WI38 (cell line): ENCODE measurements at regions not wholly inside any gene's neighbourhood (a gene's known extent, or its start where the extent isn't known, plus 50 kb on each side); places are given as distances from the start of the nearest gene placed in this dataset.
"Not testable (repeated sequence)": the region's sequence is repeated elsewhere in the genome, so short reads cannot be mapped to it uniquely, and the experiment has no call there.

Experiments used
- H3K4me3 ChIP-seq: 2 replicates; pipeline ENCODE4 v1.5.1; 2011; ENCODE audit warnings: low read depth, mild to moderate bottlenecking, control low read depth, low read length
- CTCF ChIP-seq: IDR thresholded peaks from 2 replicates; pipeline ENCODE4 v1.5.1; 2012; ENCODE audit warnings: low read depth, mild to moderate bottlenecking, control low read depth, low read length

GRCh38 chr1:229003233-229004031 is 267.5 kb upstream of the RAB4A start:
- TF ChIP-seq CTCF: no peak
- H3K4me3 ChIP-seq: no peak overlapping the region

GRCh38 chr1:229004066-229004833 is 266.7 kb upstream of the RAB4A start:
- H3K4me3 ChIP-seq: no peak overlapping the region

GRCh38 chr1:229005097-229005496 is 265.8 kb upstream of the RAB4A start:
- H3K4me3 ChIP-seq: no peak overlapping the region
- TF ChIP-seq CTCF: no peak

More at GRCh38 chr1:229004066-229004833, 266.7 kb upstream of the RAB4A start:
- TF ChIP-seq CTCF: no peak

- no peak overlapping the region for H3K4me3 ChIP-seq
Observed at GRCh38 chr1:229005556-229005955, 265.4 kb upstream of the RAB4A start.

GRCh38 chr1:229006121-229006870 is 264.6 kb upstream of the RAB4A start:
- no peak overlapping the region for H3K4me3 ChIP-seq
- no peak for TF ChIP-seq CTCF

More at GRCh38 chr1:229005556-229005955, 265.4 kb upstream of the RAB4A start:
- TF ChIP-seq CTCF: no peak

GRCh38 chr1:229007167-229007566 is 263.7 kb upstream of the RAB4A start:
- no peak for TF ChIP-seq CTCF
- H3K4me3 ChIP-seq: no peak overlapping the region

- no peak for TF ChIP-seq CTCF
- no peak overlapping the region for H3K4me3 ChIP-seq
Observed at GRCh38 chr1:229007701-229008100, 263.2 kb upstream of the RAB4A start.

GRCh38 chr1:229008347-229008746 is 262.6 kb upstream of the RAB4A start:
- H3K4me3 ChIP-seq: not testable (repeated sequence)
